Heart left ventricle (tissue), 16 donors: ENCODE measurements at regions not wholly inside any gene's neighbourhood (a gene's known extent, or its start where the extent isn't known, plus 50 kb on each side); places are given as distances from the start of the nearest gene placed in this dataset.

Experiments used
- ATAC-seq, 4 donors: fragments of 200-7000 bp; cut with Tn5 transposase; one replicate each; pipeline ENCODE4 v1.9.1; 2020 to 2022; ENCODE audit warnings: moderate library complexity in 4 of 4, mild to moderate bottlenecking in 3 of 4, moderate number of reproducible peaks in 1 of 4
- DNase-seq, 5 donors: peaks; one replicate each; pipeline ENCODE4 v3.0.0-alpha.2; 2020
- H3K27ac ChIP-seq, 12 donors: fragments of 200-600 bp; sonication (generic) in 4 of 12; one replicate each; pipeline versions ENCODE4 v1.5.0 to v1.8.0; 2016 to 2022; ENCODE audit warnings: mild to moderate bottlenecking in 2 of 12
- H3K27me3 ChIP-seq, 9 donors: fragments of 200-600 bp; sonication (generic) in 2 of 9; one replicate each; pipeline versions ENCODE4 v1.5.1 to v1.8.0; 2016 to 2022; ENCODE audit warnings: mild to moderate bottlenecking in 3 of 9
- H3K36me3 ChIP-seq, 9 donors: fragments of 200-600 bp; sonication (generic) in 2 of 9; one replicate each; pipeline versions ENCODE4 v1.5.0 to v1.8.0; 2018 to 2022; ENCODE audit warnings: mild to moderate bottlenecking in 2 of 9
- H3K4me1 ChIP-seq, 12 donors: fragments of 200-600 bp; sonication (generic) in 4 of 12; one replicate each; pipeline versions ENCODE4 v1.5.0 to v1.8.0; 2016 to 2022; ENCODE audit warnings: mild to moderate bottlenecking in 3 of 12
- H3K4me3 ChIP-seq, 12 donors: fragments of 200-600 bp; sonication (generic) in 4 of 12; one replicate each; pipeline versions ENCODE4 v1.5.0 to v1.8.0; 2017 to 2022; ENCODE audit warnings: mild to moderate bottlenecking in 9 of 12, moderate library complexity in 4 of 12
- H3K9me3 ChIP-seq, 12 donors: fragments of 200-600 bp; sonication (generic) in 4 of 12; one replicate each; pipeline versions ENCODE4 v1.5.0 to v1.8.0; 2016 to 2022; ENCODE audit warnings: mild to moderate bottlenecking in 1 of 12
- CTCF ChIP-seq, 12 donors: fragments of 200-600 bp; sonication (generic) in 4 of 12; IDR thresholded peaks; one replicate each; pipeline versions ENCODE4 v1.5.0 to v1.8.0; 2018 to 2022; ENCODE audit warnings: antibody characterized with exemption in 12 of 12, mild to moderate bottlenecking in 5 of 12
- POLR2A ChIP-seq, 2 donors: fragments of 450-650 bp; IDR thresholded peaks; one replicate each; pipeline ENCODE4 v1.6.1; 2017; ENCODE audit warnings: antibody characterized with exemption in 2 of 2, mild to moderate bottlenecking in 2 of 2, moderate library complexity in 2 of 2
- WGBS, 4 donors: extraction: QIAGEN DNeasy Blood & Tissue Kit in 2 of 4; methylation state at CpG; one replicate each; pipeline versions ENCODE4 v1.1.5 to v1.1.7; 2013 to 2018; 5-methylcytosine and 5-hydroxymethylcytosine counted together
- intact Hi-C, 10 donors: fragments of 100-400 bp; cut with DNase I; formaldehyde crosslinking; loops; one replicate each; pipeline versions ENCODE4 v1.11.1 to v1.14.2; 2022
- donor health status: ischemic (EF 13 %, LVEDD 7.1; RV severe dilation, severe dysfunction).
- donor health status: healthy with polysubstance abuse.
- donor health status: DM: no; HTN: yes; CAD: no.
- donor health status: DM: no; HTN: no; CAD: no.
- donor health status: ischemic (EF 25% LVEDD 6.9; RV normal size, moderate dysfunction).
- donor health status: ischemic (EF 25% LVEDD 5.7; RV mildly dilated, moderate dysfunction).
- donor health status: healthy.
- donor health status: DM: yes; HTN: yes; CAD: no.
- donor health status: ischemic (EF 35%, LVEDD 5.7; RV mildly dilated, moderate dysfunction).
- donor health status: nonischemic (EF 11% LVEDD 7.7; RV severe dilation, severe dysfunction).
- donor health status: DM: yes; HTN: yes; CAD: no.
- donor health status: PGD.
- donor health status: ischemic (EF 29% LVEDD 5.4; RV normal size, mild dysfunction).
- donor health status: nonischemic (EF 23%, LVEDD 6.1; RV moderate dilation, normal function).

DNA sequence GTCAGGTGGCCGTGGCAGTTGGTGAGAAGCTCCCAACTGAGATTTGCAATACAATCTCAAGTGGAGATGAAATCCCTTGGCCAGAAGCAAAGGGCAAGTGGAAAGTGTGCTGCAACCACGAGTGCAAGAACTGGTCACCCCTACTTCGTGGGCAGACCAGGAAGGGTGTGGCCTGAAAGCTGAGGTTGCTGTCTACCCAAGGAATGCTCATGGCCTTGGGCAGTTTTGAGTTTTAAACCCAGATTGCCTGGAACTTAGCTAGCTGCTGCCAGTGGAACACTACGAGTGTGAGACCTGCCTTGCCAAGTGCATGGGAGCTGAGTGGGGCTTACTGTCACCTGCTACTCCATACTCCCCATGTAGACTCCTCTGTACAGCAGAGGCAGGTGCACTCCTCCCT, 113.3 kb upstream of the FAT3 start:
- Histone ChIP-seq H3K4me1 (no peaks in the 10 kb centered on the region), H3K9me3 (peaks cover 0 to 24% (median 13%) of the 10 kb centered on the region in 12 donors), H3K4me3 (no peak overlapping the region), H3K36me3 (no peaks in the 10 kb centered on the region), H3K27ac (no peak overlapping the region), H3K27me3 (no peaks in the 10 kb centered on the region)
- TF ChIP-seq POLR2A (IDR thresholded peaks at IDR 0.05): no peak
- TF ChIP-seq CTCF (IDR thresholded peaks at IDR 0.05): no peak
- 66 to 79% (median 77%) methylated on average over 3 to 4 of the region's 4 CpGs for WGBS, 4 donors
- DNase-seq: no peak
- intact Hi-C loops: no loop called here
- no peak for ATAC-seq

DNA sequence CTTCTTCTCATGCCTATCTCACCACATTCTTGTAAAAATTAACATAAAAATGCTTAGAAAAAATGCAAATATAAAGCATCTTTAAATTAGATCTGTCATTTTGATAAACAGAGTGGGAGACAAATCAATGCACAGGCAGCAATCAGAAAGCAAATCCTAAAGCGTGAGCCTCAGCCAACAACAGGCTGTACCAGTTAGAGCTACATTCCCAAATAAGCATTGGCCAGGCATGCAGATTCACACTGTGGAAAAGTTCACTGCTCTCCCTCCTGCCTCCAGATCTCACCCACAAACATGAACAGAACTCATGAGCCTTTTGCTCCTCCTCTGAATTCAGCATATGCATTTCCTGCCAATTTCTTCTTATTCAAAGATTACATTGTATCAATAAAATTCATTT, 115.2 kb upstream of the FAT3 start:
- TF ChIP-seq POLR2A (IDR thresholded peaks at IDR 0.05) (no peak), CTCF (IDR thresholded peaks at IDR 0.05) (no peak)
- H3K4me3 ChIP-seq: no peak overlapping the region
- ATAC-seq (no peak), DNase-seq (no peak)
- peaks cover 0 to 21% (median 13%) of the 10 kb centered on the region in 12 donors for H3K9me3 ChIP-seq
- no peaks in the 10 kb centered on the region for H3K4me1 ChIP-seq
- no peaks in the 10 kb centered on the region for H3K36me3 ChIP-seq
- H3K27me3 ChIP-seq: no peaks in the 10 kb centered on the region
- 60 to 65% (median 64%) methylated on average over 1 of the region's 1 CpG for WGBS, 4 donors
- intact Hi-C loops: no loop called here
- H3K27ac ChIP-seq: no peak overlapping the region

GRCh38 chr11:92107331-92107730, 117.3 kb upstream of the FAT3 start:
- intact Hi-C loops: no loop called here
- H3K4me1 ChIP-seq: no peaks in the 10 kb centered on the region
- no peak overlapping the region for H3K4me3 ChIP-seq
- ATAC-seq: no peak
- WGBS, 4 donors: 75 to 85% (median 78%) methylated on average over 5 of the region's 5 CpGs
- TF ChIP-seq POLR2A (IDR thresholded peaks at IDR 0.05) (no peak), CTCF (IDR thresholded peaks at IDR 0.05) (no peak)
- no peak overlapping the region for H3K27ac ChIP-seq
- peaks cover 0 to 3% (median 0%) of the 10 kb centered on the region in 12 donors for H3K9me3 ChIP-seq
- DNase-seq: no peak
- H3K27me3 ChIP-seq: no peaks in the 10 kb centered on the region
- no peaks in the 10 kb centered on the region for H3K36me3 ChIP-seq

DNA sequence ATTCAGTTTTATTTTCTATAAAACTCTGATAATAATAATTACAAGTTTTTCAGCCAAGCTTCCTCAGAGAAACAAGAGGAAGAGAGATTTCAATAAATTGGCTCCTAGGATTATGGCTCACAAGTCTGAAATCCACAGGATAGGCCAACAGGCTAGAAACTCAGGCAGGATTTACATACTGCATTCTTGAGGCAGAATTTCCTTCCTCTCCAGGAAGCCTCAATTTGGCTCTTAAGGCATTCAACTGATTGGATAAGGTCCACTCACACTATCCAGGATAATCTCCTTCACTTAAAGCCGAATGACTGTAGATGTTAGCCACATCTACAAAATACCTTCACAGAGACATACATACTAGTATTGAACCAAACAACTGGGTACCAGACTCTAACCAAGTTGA, 120.3 kb upstream of the FAT3 start:
- intact Hi-C loops: no loop called here
- no peaks in the 10 kb centered on the region for H3K36me3 ChIP-seq
- H3K4me1 ChIP-seq: no peaks in the 10 kb centered on the region
- H3K27ac ChIP-seq: no peak overlapping the region
- H3K27me3 ChIP-seq: no peaks in the 10 kb centered on the region
- no peak for ATAC-seq
- no peak for DNase-seq
- 67 to 100% (median 74%) methylated on average over 1 of the region's 1 CpG for WGBS, 4 donors
- H3K9me3 ChIP-seq: no peaks in the 10 kb centered on the region
- no peak overlapping the region for H3K4me3 ChIP-seq
- TF ChIP-seq CTCF (IDR thresholded peaks at IDR 0.05) (no peak), POLR2A (IDR thresholded peaks at IDR 0.05) (no peak)
